AG09309 (cell line): ENCODE measurements at regions not wholly inside any gene's neighbourhood (a gene's known extent, or its start where the extent isn't known, plus 50 kb on each side); places are given as distances from the start of the nearest gene placed in this dataset.

ENCODE experiments used
- DNase-seq: peaks from one replicate; pipeline ENCODE4 v3.0.0-alpha.2; 2010; ENCODE audit warnings: low read depth
- H3K4me3 ChIP-seq: 2 replicates; pipeline ENCODE4 v1.5.1; 2011; ENCODE audit warnings: mild to moderate bottlenecking, low read depth, low read length, moderate library complexity; ENCODE audit not compliant: control insufficient read depth
- TF ChIP-seq, protein P1 (sequence below): IDR thresholded peaks from 2 replicates; pipeline ENCODE4 v1.5.1; 2011; ENCODE audit warnings: mild to moderate bottlenecking, low read depth, low read length, inconsistent platforms; ENCODE audit not compliant: insufficient read depth, control insufficient read depth; ENCODE audit errors: missing control alignments

DNA sequence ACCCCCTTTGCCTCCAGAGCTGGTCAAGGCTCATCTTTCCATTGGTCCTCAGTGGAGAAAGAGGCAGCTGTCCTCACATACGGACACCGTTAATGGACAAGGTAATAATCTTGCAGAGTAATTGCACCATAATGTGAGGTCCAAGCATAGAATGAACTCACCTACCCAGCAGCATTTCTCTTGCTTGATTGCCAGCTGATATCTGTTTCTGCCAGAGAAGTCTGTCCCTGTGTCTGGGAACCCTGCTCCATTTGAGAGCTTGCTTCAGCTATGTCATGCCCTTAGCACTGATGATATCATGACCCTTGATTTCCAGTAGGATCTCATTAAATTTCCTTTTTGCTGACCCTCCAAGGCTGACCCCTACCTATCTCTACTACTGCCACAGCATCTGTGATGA lies 154.6 kb downstream of the PIK3R1 start:
- no peak for DNase-seq
- TF ChIP-seq, protein P1, sequence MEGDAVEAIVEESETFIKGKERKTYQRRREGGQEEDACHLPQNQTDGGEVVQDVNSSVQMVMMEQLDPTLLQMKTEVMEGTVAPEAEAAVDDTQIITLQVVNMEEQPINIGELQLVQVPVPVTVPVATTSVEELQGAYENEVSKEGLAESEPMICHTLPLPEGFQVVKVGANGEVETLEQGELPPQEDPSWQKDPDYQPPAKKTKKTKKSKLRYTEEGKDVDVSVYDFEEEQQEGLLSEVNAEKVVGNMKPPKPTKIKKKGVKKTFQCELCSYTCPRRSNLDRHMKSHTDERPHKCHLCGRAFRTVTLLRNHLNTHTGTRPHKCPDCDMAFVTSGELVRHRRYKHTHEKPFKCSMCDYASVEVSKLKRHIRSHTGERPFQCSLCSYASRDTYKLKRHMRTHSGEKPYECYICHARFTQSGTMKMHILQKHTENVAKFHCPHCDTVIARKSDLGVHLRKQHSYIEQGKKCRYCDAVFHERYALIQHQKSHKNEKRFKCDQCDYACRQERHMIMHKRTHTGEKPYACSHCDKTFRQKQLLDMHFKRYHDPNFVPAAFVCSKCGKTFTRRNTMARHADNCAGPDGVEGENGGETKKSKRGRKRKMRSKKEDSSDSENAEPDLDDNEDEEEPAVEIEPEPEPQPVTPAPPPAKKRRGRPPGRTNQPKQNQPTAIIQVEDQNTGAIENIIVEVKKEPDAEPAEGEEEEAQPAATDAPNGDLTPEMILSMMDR = no peak
- H3K4me3 ChIP-seq = no peak overlapping the region

DNA sequence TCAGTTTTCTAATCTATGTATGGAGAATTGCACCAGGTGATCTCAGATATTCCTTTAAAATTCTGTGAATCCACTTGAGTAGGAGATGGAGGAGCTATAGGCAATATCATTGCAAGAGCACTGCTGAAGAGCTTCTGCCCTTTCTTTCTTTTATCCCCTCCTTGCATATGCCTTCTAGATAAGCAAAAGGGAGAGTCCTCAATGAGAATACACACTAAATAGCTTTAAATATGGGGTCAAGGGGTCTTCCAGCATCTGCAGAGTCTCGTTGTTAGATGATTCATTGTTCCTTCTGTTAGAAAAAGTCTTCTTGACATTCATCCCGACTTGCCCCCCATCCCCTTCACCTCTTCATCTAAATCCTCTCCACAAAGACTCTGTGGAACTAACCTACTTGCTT lies 156.1 kb downstream of the PIK3R1 start:
- TF ChIP-seq, protein P1 = no peak
- no peak for DNase-seq
- H3K4me3 ChIP-seq = no peak overlapping the region

DNA sequence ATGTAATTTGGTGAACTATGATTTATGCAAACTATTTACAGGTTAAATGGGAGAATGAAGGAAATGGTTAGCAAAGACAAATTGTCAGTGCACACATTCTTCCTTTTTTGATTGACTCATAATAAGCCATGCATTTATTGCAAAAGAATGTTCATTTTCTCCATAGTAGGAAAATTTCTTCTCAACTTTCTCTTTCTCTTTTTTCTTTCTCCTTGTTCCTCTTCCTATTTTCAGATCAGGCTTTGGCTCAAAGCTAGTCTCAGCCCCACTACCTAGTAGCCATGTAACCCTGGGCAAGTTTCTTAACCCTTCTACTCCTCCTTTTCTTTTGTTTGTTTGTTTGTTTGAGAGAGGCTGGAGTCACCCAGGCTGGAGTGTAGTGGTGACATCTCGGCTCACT lies 156.6 kb downstream of the PIK3R1 start:
- DNase-seq = no peak
- no peak overlapping the region for H3K4me3 ChIP-seq
- TF ChIP-seq, protein P1 = no peak

DNA sequence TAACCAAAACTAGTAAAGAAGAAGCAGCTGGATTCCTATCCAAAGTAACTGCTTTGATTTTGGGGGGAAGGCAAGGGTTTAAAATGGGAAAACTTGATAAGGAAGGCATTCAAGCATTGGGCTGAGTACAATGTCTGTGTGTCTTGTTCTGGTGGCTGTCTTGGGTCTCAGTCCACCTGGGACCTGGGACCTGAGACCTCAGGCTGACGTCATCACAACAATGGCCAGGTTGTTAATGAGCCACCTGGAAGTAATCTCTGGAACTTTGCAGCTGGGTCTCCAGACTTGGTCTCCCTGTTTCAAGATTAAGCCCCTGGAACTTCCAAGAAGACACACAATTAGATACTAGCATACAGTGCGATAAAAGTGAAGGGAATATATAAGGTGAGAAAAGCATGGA lies 157.5 kb downstream of the PIK3R1 start:
- DNase-seq = no peak

DNA sequence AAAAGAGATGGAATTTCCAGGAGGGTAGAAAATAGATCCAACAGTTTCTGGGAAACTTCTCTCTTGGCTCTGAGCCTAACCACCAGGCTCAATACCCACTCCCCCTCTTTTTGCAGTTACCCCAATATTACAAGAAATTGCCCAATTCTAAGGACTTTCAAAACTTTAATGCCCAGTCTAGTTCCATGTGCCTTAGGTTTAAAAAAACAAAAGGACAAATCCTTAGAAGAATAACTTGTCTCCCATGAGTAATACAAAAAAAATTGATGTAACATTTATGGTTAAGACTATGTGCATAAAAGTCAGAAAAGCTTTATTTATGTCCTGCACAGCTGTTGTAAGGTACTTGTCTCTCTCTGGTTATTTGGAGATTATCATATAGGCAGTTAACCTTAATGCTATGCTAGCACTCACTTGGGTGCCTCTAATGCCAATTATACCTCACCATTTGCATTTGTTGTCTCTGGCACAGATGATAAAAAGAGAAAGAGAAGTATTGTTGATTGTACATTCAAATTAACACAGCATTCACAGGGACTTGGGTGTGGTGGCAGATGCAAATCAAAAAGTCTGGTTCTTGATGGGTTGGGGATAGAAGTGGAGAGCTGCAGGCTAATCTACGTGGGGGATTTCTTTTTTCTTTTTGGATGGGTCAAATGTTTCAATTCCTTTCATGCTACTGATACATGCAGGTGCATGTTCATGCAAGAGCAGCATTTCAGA lies 159.4 kb downstream of the PIK3R1 start:
- H3K4me3 ChIP-seq = no peak overlapping the region
- DNase-seq = peak; percentile 79
- TF ChIP-seq, protein P1 = no peak

More for the DNA sequence above, 157.5 kb downstream of the PIK3R1 start:
- TF ChIP-seq, protein P1 = no peak
- no peak overlapping the region for H3K4me3 ChIP-seq

DNA sequence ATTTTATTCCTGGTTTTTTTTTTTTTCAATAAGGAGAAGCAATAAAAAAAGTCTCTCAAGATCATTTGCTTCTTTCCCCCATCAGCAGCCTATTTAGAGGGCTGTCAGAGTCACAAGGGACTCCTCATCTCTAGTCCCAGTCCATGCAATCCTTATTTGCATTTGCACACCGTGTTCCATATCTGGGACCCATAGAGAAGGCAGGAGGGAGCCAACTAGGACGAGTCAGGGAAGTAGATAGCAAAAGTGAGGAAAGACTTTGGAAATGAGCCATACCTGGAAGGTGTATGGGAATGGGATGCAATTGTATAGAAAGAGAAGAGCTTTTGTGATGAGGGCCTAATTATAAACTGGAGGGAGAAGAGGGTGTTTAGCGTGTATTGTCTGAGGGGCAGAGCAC lies 160.0 kb downstream of the PIK3R1 start:
- DNase-seq = no peak

More for the DNA sequence above, 160.0 kb downstream of the PIK3R1 start:
- no peak overlapping the region for H3K4me3 ChIP-seq
- TF ChIP-seq, protein P1 = no peak
